Mucosa of rectum (tissue), 2 donors: ENCODE measurements at regions not wholly inside any gene's neighbourhood (a gene's known extent, or its start where the extent isn't known, plus 50 kb on each side); places are given as distances from the start of the nearest gene placed in this dataset.

ENCODE experiments used
- H3K27ac ChIP-seq, 2 donors: one replicate each; pipeline ENCODE4 v1.7.0; 2013; ENCODE audit warnings: inconsistent platforms in 2 of 2, low read depth in 2 of 2, low read length in 2 of 2
- H3K27me3 ChIP-seq, 2 donors: one replicate each; pipeline ENCODE4 v1.7.0; 2013; ENCODE audit warnings: low read length in 2 of 2; ENCODE audit not compliant: control insufficient read depth in 2 of 2, insufficient read depth in 2 of 2
- H3K36me3 ChIP-seq, 2 donors: one replicate each; pipeline ENCODE4 v1.7.0; 2013; ENCODE audit warnings: low read length in 2 of 2; ENCODE audit not compliant: control insufficient read depth in 2 of 2, insufficient read depth in 2 of 2
- H3K4me1 ChIP-seq, 2 donors: one replicate each; pipeline ENCODE4 v1.7.0; 2013; ENCODE audit warnings: low read length in 2 of 2, mild to moderate bottlenecking in 1 of 2; ENCODE audit not compliant: control insufficient read depth in 2 of 2, insufficient read depth in 2 of 2
- H3K4me3 ChIP-seq, 2 donors: one replicate each; pipeline ENCODE4 v1.7.0; 2013; ENCODE audit warnings: low read length in 2 of 2
- H3K9ac ChIP-seq, 2 donors: one replicate each; pipeline ENCODE4 v1.7.0; 2013; ENCODE audit warnings: low read length in 2 of 2, low read depth in 1 of 2, mild to moderate bottlenecking in 1 of 2
- H3K9me3 ChIP-seq, 2 donors: one replicate each; pipeline ENCODE4 v1.7.0; 2013; ENCODE audit warnings: low read length in 2 of 2; ENCODE audit not compliant: control insufficient read depth in 2 of 2
- donor health status: healthy.
- donor health status: Normal muscosa, but diverticular disease.

GRCh38 chr2:129165006-129165405 lies 814.5 kb upstream of the RAB6C start:
- no peak overlapping the region for H3K9ac ChIP-seq
- H3K9me3 ChIP-seq = no peaks in the 10 kb centered on the region
- H3K4me1 ChIP-seq = no peaks in the 10 kb centered on the region
- no peak overlapping the region for H3K27ac ChIP-seq
- H3K27me3 ChIP-seq = no peaks in the 10 kb centered on the region
- H3K36me3 ChIP-seq = no peaks in the 10 kb centered on the region
- no peak overlapping the region for H3K4me3 ChIP-seq

GRCh38 chr2:129167456-129167855 lies 812.0 kb upstream of the RAB6C start:
- Histone ChIP-seq H3K4me1 (no peaks in the 10 kb centered on the region), H3K27me3 (no peaks in the 10 kb centered on the region), H3K9me3 (no peaks in the 10 kb centered on the region), H3K36me3 (no peaks in the 10 kb centered on the region), H3K4me3 (no peak overlapping the region), H3K27ac (no peak overlapping the region), H3K9ac (no peak overlapping the region)

- Histone ChIP-seq H3K4me1 (no peaks in the 10 kb centered on the region), H3K4me3 (no peak overlapping the region), H3K36me3 (no peaks in the 10 kb centered on the region), H3K9me3 (no peaks in the 10 kb centered on the region), H3K27me3 (no peaks in the 10 kb centered on the region), H3K27ac (no peak overlapping the region), H3K9ac (no peak overlapping the region)
Observed at GRCh38 chr2:129170570-129170969, 808.9 kb upstream of the RAB6C start.

GRCh38 chr2:129174143-129174542 lies 805.3 kb upstream of the RAB6C start:
- Histone ChIP-seq H3K36me3 (no peaks in the 10 kb centered on the region), H3K4me3 (no peak overlapping the region), H3K9me3 (no peaks in the 10 kb centered on the region), H3K9ac (no peak overlapping the region), H3K27me3 (no peaks in the 10 kb centered on the region), H3K4me1 (no peaks in the 10 kb centered on the region), H3K27ac (no peak overlapping the region)

- no peak overlapping the region for H3K4me3 ChIP-seq
- no peak overlapping the region for H3K9ac ChIP-seq
- no peaks in the 10 kb centered on the region for H3K4me1 ChIP-seq
- H3K27me3 ChIP-seq = no peaks in the 10 kb centered on the region
- no peak overlapping the region for H3K27ac ChIP-seq
- no peaks in the 10 kb centered on the region for H3K36me3 ChIP-seq
- no peaks in the 10 kb centered on the region for H3K9me3 ChIP-seq
Observed at GRCh38 chr2:129175051-129175450, 804.4 kb upstream of the RAB6C start.

- no peak overlapping the region for H3K27ac ChIP-seq
- no peak overlapping the region for H3K9ac ChIP-seq
- H3K4me3 ChIP-seq = no peak overlapping the region
- no peaks in the 10 kb centered on the region for H3K36me3 ChIP-seq
- no peaks in the 10 kb centered on the region for H3K4me1 ChIP-seq
- H3K9me3 ChIP-seq = no peaks in the 10 kb centered on the region
- H3K27me3 ChIP-seq = no peaks in the 10 kb centered on the region
Observed at GRCh38 chr2:129176375-129176774, 803.1 kb upstream of the RAB6C start.

GRCh38 chr2:129178356-129178755 lies 801.1 kb upstream of the RAB6C start:
- H3K27ac ChIP-seq = no peak overlapping the region

GRCh38 chr2:129179199-129179598 lies 800.3 kb upstream of the RAB6C start:
- no peaks in the 10 kb centered on the region for H3K4me1 ChIP-seq
- H3K27me3 ChIP-seq = no peaks in the 10 kb centered on the region
- H3K36me3 ChIP-seq = no peaks in the 10 kb centered on the region
- no peak overlapping the region for H3K9ac ChIP-seq
- H3K4me3 ChIP-seq = no peak overlapping the region
- H3K9me3 ChIP-seq = no peaks in the 10 kb centered on the region
- no peak overlapping the region for H3K27ac ChIP-seq

More at GRCh38 chr2:129178356-129178755, 801.1 kb upstream of the RAB6C start:
- Histone ChIP-seq H3K36me3 (no peaks in the 10 kb centered on the region), H3K9ac (no peak overlapping the region), H3K27me3 (no peaks in the 10 kb centered on the region), H3K9me3 (no peaks in the 10 kb centered on the region), H3K4me3 (no peak overlapping the region), H3K4me1 (no peaks in the 10 kb centered on the region)

- Histone ChIP-seq H3K4me1 (no peaks in the 10 kb centered on the region), H3K27ac (no peak overlapping the region), H3K4me3 (no peak overlapping the region), H3K27me3 (no peaks in the 10 kb centered on the region), H3K36me3 (no peaks in the 10 kb centered on the region), H3K9ac (no peak overlapping the region), H3K9me3 (no peaks in the 10 kb centered on the region)
Observed at GRCh38 chr2:129180124-129180716, 799.2 kb upstream of the RAB6C start.

- Histone ChIP-seq H3K27ac (no peak overlapping the region), H3K27me3 (no peaks in the 10 kb centered on the region), H3K4me1 (no peaks in the 10 kb centered on the region), H3K36me3 (no peaks in the 10 kb centered on the region), H3K9me3 (no peaks in the 10 kb centered on the region), H3K4me3 (no peak overlapping the region), H3K9ac (no peak overlapping the region)
Observed at GRCh38 chr2:129181433-129181832, 798.0 kb upstream of the RAB6C start.

GRCh38 chr2:129181963-129182362 lies 797.5 kb upstream of the RAB6C start:
- H3K36me3 ChIP-seq = no peaks in the 10 kb centered on the region
- H3K27ac ChIP-seq = no peak overlapping the region
- no peaks in the 10 kb centered on the region for H3K4me1 ChIP-seq
- no peaks in the 10 kb centered on the region for H3K9me3 ChIP-seq
- H3K9ac ChIP-seq = no peak overlapping the region
- no peaks in the 10 kb centered on the region for H3K27me3 ChIP-seq
- H3K4me3 ChIP-seq = no peak overlapping the region
